Gastrocnemius medialis (tissue), 4 donors: ENCODE measurements at regions not wholly inside any gene's neighbourhood (a gene's known extent, or its start where the extent isn't known, plus 50 kb on each side); places are given as distances from the start of the nearest gene placed in this dataset.
"Not testable (repeated sequence)": the region's sequence is repeated elsewhere in the genome, so short reads cannot be mapped to it uniquely, and the experiment has no call there.

ENCODE experiments used
- ATAC-seq, 2 donors: fragments of 150-250 bp; one replicate each; pipeline ENCODE4 v1.9.1; 2016
- DNase-seq, 2 donors: peaks; one replicate each; pipeline ENCODE4 v3.0.0-alpha.2; 2019
- H3K27ac ChIP-seq, 4 donors: fragments of 200-600 bp; sonication (generic); 1 replicate in 1 of 4; 2 replicates in 3 of 4; pipeline ENCODE4 v1.5.1; 2016 to 2018; ENCODE audit warnings: mild to moderate bottlenecking in 2 of 4, moderate library complexity in 1 of 4
- H3K27me3 ChIP-seq, 3 donors: fragments of 200-600 bp; sonication (generic) in 2 of 3; 1 replicate in 1 of 3; 2 replicates in 2 of 3; pipeline versions ENCODE4 v1.5.1 to v1.6.0; 2016 to 2019; ENCODE audit warnings: mild to moderate bottlenecking in 1 of 3, moderate library complexity in 1 of 3
- H3K36me3 ChIP-seq, 2 donors: fragments of 200-600 bp; sonication (generic) in 1 of 2; one replicate each; pipeline ENCODE4 v1.5.1; 2017 to 2018
- H3K4me1 ChIP-seq, 2 donors: fragments of 200-600 bp; sonication (generic) in 1 of 2; one replicate each; pipeline ENCODE4 v1.5.1; 2016 to 2017; ENCODE audit warnings: mild to moderate bottlenecking in 2 of 2
- H3K4me3 ChIP-seq, 4 donors: fragments of 200-600 bp; sonication (generic) in 3 of 4; 1 replicate in 1 of 4; 2 replicates in 3 of 4; pipeline ENCODE4 v1.5.1; 2016 to 2019; ENCODE audit warnings: mild to moderate bottlenecking in 2 of 4
- H3K9me3 ChIP-seq, 3 donors: fragments of 200-600 bp; sonication (generic) in 2 of 3; 1 replicate in 1 of 3; 2 replicates in 2 of 3; pipeline ENCODE4 v1.5.1; 2016 to 2019
- POLR2A ChIP-seq, 2 donors: fragments of 450-650 bp; IDR thresholded peaks; one replicate each; pipeline ENCODE4 v1.6.1; 2017; ENCODE audit warnings: antibody characterized with exemption in 2 of 2, mild to moderate bottlenecking in 2 of 2, moderate library complexity in 2 of 2
- in situ Hi-C, 4 donors: fragments of 200-750 bp; cut with MboI; loops; one replicate each; pipeline versions ENCODE4 v1.15.0 to v1.8.0; 2017; ENCODE audit warnings: low sequenced_read_pairs in 4 of 4
- intact Hi-C: fragments of 100-400 bp; cut with DNase I; formaldehyde crosslinking; loops from one replicate; pipeline ENCODE4 v1.15.1; 2023; ENCODE audit warnings: low total_unique reads
- TF ChIP-seq, protein P1 (sequence below), 5 experiments: fragments of 450-650 bp in 3 of 5; fragments of 200-600 bp in 2 of 5; sonication (generic) in 2 of 5; IDR thresholded peaks in 4 of 5; conservative IDR thresholded peaks in 1 of 5; 1 replicate in 4 of 5; 2 replicates in 1 of 5; pipeline ENCODE4 v1.5.1; 2016 to 2019; ENCODE audit warnings: antibody characterized with exemption in 5 of 5, mild to moderate bottlenecking in 3 of 5, moderate library complexity in 3 of 5

DNA sequence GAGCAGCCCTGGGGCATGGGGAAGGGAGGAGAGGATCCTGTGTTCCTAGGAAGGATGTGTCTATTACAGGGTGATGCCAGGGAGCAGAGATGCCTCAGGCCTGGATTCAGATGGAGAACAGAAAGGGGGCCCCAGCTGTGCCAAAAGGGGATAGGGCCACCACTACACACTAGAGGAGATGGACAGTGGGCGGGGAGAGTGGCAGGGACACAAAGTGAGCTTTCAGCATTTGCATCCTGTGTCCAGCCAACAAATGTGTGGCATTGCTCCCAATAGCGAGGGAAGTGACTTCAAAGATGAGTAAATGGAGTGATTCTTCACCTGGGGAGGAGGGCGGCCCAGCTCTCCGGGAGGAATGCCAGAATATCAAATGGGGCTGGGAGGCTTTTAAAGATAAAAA lies 64.9 kb upstream of the WAPL start:
- H3K4me3 ChIP-seq: no peak overlapping the region
- intact Hi-C loops: no loop called here
- H3K27me3 ChIP-seq: no peaks in the 10 kb centered on the region
- H3K27ac ChIP-seq: no peak overlapping the region
- in situ Hi-C loops: loop anchor here in 2 of 4 donors (5.0 kb wide), 1 partner anchor 189 kb away; no protein-coding TSS in a partner anchor
- DNase-seq (no peak), ATAC-seq (no peak)
- H3K4me1 ChIP-seq: peaks cover 5 to 7% of the 10 kb centered on the region in 2 donors
- TF ChIP-seq POLR2A (IDR thresholded peaks at IDR 0.05): no peak
- TF ChIP-seq, protein P1, sequence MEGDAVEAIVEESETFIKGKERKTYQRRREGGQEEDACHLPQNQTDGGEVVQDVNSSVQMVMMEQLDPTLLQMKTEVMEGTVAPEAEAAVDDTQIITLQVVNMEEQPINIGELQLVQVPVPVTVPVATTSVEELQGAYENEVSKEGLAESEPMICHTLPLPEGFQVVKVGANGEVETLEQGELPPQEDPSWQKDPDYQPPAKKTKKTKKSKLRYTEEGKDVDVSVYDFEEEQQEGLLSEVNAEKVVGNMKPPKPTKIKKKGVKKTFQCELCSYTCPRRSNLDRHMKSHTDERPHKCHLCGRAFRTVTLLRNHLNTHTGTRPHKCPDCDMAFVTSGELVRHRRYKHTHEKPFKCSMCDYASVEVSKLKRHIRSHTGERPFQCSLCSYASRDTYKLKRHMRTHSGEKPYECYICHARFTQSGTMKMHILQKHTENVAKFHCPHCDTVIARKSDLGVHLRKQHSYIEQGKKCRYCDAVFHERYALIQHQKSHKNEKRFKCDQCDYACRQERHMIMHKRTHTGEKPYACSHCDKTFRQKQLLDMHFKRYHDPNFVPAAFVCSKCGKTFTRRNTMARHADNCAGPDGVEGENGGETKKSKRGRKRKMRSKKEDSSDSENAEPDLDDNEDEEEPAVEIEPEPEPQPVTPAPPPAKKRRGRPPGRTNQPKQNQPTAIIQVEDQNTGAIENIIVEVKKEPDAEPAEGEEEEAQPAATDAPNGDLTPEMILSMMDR (IDR thresholded peaks at IDR 0.05 in 4 of 5, conservative IDR thresholded peaks at IDR 0.05 in 1 of 5): no peak
- no peaks in the 10 kb centered on the region for H3K36me3 ChIP-seq
- H3K9me3 ChIP-seq: no peaks in the 10 kb centered on the region

DNA sequence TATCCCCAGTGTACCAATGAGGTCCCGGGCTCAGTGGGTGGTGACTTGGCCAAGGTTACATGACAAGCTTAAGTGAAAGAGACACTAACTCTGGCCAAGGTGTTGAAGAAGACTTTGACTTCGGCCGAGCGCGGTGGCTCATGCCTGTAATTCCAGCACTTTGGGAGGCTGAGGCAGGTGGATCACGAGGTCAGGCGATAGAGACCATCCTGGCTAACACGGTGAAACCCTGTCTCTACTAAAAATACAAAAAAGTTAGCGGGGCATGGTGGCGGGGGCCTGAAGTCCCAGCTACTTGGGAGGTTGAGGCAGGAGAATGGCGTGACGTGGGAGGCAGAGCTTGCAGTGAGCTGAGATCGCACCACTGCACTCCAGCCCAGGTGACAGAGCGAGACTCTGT lies 65.6 kb upstream of the OPN4 start:
- H3K27me3 ChIP-seq, H3K36me3 ChIP-seq, H3K4me3 ChIP-seq, ATAC-seq, H3K9me3 ChIP-seq, intact Hi-C loops, DNase-seq, H3K4me1 ChIP-seq, H3K27ac ChIP-seq: not testable (repeated sequence)
- in situ Hi-C loops: loop anchor here in 2 of 4 donors (5.0 kb wide), 1 partner anchor 191 kb away; no protein-coding TSS in a partner anchor

DNA sequence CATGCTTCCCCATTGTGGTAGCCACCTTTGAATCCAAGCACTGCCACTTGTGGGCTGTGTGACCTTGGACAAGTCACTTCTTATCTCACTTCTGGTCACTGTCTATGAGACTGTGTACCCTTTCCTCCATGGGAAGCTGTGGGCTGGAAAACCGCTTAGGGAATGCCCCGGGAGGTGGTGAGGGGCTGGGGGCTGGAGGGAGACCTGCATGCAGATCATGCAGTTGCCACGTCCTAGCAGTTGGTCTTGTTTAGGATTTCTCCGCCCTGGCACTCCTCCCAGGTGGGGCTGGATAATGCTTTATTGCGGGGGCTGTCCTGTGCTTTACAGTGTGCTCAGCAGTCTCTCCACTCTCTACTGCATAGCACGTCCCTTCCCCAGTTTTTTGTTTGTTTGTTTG lies 62.9 kb upstream of the OPN4 start:
- TF ChIP-seq, protein P1 (IDR thresholded peaks at IDR 0.05 in 4 of 5, conservative IDR thresholded peaks at IDR 0.05 in 1 of 5): no peak
- TF ChIP-seq POLR2A (IDR thresholded peaks at IDR 0.05): no peak
- Histone ChIP-seq H3K36me3 (no peaks in the 10 kb centered on the region), H3K4me1 (no peaks in the 10 kb centered on the region), H3K27ac (no peak overlapping the region), H3K9me3 (no peaks in the 10 kb centered on the region), H3K27me3 (no peaks in the 10 kb centered on the region), H3K4me3 (no peak overlapping the region)
- intact Hi-C loops: no loop called here
- DNase-seq (no peak), ATAC-seq (no peak)
- in situ Hi-C loops: no loop called here

DNA sequence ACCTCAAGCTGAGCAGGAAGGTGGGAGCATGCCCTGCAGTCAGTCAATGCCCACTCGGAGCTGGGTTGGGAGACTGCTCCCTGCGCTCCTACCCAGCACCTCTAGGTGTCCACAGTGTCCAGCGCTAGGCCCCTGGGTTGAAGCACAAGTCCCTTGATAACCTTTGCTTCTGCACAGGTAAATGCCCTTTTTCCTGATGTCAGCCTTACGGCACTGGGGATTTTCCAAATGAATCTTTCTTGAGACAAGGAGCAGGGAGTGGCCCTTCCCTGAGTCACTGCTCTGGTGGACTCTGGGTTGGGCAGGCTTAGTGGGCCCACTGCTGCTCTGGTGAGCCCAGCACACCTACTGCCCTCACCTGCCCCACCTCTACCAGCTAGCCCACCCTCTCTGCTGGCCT lies 61.9 kb upstream of the OPN4 start:
- Histone ChIP-seq H3K36me3 (no peaks in the 10 kb centered on the region), H3K4me1 (no peaks in the 10 kb centered on the region), H3K27ac (no peak overlapping the region), H3K27me3 (no peaks in the 10 kb centered on the region), H3K9me3 (no peaks in the 10 kb centered on the region), H3K4me3 (no peak overlapping the region)
- TF ChIP-seq POLR2A (IDR thresholded peaks at IDR 0.05): no peak
- TF ChIP-seq, protein P1 (IDR thresholded peaks at IDR 0.05 in 4 of 5, conservative IDR thresholded peaks at IDR 0.05 in 1 of 5): no peak
- in situ Hi-C loops (no loop called here), intact Hi-C loops (no loop called here)
- DNase-seq: no peak
- ATAC-seq: no peak

DNA sequence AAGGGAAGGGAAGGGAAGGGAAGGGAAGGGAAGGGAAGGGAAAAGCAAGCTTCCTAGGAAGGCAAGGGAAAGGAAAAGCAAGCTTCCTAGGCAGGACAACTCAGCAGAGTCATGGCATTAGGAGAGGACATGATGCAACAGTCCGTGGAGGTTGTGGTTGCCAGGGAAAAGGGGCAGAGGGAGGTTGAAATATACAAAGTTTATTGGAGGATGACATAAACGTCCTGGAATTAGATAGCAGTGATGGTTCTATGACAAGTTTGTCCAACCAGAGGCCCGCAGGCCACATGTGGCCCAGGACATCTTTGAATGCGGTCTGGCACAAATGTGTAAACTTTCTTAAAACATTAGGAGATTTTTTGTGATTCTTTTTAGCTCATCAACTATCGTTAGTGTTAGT lies 59.8 kb upstream of the OPN4 start:
- H3K36me3 ChIP-seq: no peaks in the 10 kb centered on the region
- ATAC-seq (no peak), DNase-seq (no peak)
- H3K27me3 ChIP-seq: no peaks in the 10 kb centered on the region
- intact Hi-C loops: no loop called here
- no peak for TF ChIP-seq POLR2A (IDR thresholded peaks at IDR 0.05)
- TF ChIP-seq, protein P1 (IDR thresholded peaks at IDR 0.05 in 4 of 5, conservative IDR thresholded peaks at IDR 0.05 in 1 of 5): no peak
- H3K4me3 ChIP-seq: no peak overlapping the region
- no peaks in the 10 kb centered on the region for H3K9me3 ChIP-seq
- no peak overlapping the region for H3K27ac ChIP-seq
- H3K4me1 ChIP-seq: no peaks in the 10 kb centered on the region
- in situ Hi-C loops: no loop called here
